Stimulated activated naive CD8-positive, alpha-beta T cell treated with anti-CD3 and anti-CD28 coated beads, Interleukin-15, Interleukin-2, amounts not matched to agents 100 U/mL and 50 U/mL, for 24 hours (primary cell): ENCODE measurements at regions not wholly inside any gene's neighbourhood (a gene's known extent, or its start where the extent isn't known, plus 50 kb on each side); places are given as distances from the start of the nearest gene placed in this dataset.

Experiments used
- ATAC-seq: fragments of 150-1000 bp; cut with Tn5 transposase; one replicate; pipeline ENCODE4 v1.10.0; 2021
- DNase-seq: peaks from one replicate; pipeline ENCODE4 v3.0.0; 2021

DNA sequence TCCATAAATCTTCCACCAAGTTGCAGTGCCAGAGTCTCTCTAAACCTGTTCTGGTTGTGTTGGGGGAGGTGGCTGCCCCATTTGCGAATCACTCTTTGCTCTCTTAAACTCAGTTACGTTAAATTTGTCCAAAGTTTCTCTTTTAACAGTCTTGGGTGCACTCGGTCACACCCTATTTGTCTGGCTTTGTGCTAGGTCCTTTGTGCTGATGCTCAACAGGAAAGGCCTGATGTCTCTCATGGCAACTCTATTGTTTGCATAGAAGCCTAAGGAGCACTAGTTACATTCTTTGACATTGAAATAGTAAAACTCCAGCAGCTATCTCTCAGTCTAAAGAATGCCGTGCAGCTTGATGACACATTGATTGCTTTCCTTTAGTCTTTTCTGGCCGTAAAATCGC is 105.1 kb downstream of the TRMT11 start:
- DNase-seq, result no peak
- ATAC-seq, result no peak

DNA sequence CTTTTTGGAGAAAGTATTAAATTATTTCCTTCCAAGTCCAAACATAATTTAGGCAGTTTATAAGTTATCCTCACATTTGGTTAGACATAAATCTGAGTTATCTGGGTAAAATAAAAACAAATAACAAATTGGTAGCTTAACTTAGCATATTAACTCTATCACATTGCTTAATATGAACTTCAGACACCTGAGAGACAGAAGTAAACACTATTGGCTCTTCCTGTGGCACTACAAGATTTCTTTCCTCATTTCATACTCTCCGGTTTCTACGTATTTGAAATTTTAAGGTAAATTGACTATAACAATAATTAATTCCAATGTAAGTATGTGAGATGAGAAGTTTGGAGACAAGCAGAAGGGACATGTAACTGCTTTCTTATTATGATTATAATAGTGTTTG is 106.8 kb downstream of the TRMT11 start:
- DNase-seq (no peak), ATAC-seq (no peak)

DNA sequence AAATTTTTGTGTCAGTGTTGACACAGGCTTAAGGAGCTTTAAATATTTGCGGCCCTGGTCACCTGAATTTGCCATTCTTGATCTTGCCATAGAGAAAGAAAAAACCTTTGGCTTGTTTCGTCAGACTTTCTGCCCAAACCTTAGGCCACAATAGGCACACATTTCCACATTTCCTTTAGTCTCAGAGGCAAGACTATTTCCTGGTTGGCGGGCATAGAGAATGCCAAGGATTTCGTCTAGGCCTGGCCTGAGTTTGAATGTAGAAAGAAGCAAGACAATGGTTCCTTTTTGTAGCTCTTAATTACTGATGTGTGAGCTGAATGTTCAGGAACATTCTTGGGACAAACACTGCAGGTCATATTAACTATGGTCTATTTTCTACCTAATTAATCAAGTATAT is 108.1 kb downstream of the TRMT11 start:
- ATAC-seq, result no peak

DNA sequence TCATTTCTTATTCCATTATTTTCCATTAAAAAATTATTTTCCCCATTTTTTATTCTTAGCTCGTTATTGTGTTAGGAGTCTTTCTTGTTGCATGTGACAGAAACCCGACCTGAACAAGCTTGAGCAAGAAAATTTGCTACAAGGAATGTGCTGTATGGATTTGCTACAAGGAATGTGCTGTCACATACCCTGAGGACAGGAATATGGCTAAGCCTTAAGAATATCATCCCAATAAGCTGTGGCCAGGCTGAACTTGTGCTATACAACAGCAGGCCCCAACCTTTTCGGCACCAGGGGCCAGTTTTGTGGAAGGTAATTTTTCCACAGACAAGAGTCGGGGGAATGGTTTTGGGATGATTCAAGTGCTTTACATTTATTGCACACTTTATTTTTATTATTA is 114.0 kb downstream of the TRMT11 start:
- DNase-seq (no peak), ATAC-seq (no peak)

More for the DNA sequence above, 108.1 kb downstream of the TRMT11 start:
- DNase-seq, result no peak

DNA sequence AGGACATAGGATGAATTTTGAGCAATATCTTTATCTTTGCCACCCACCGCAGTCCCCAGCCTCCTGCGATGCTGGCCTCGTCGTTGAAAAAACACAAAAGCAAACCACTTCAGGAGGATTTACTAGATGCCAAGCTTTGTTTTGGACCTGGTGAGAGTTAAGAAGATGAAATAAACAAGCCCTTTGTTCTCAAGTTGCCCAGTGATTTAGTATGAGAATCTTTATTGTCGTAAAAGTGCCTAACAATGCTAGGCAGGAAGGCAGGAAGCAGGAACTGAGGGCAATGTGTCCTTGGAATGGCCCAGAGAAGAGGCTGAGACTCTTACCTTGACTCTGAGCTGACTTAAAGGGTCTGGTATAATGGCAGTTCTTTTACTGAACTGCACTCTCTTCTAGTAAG is 116.0 kb downstream of the TRMT11 start:
- ATAC-seq, result no peak
- no peak for DNase-seq

DNA sequence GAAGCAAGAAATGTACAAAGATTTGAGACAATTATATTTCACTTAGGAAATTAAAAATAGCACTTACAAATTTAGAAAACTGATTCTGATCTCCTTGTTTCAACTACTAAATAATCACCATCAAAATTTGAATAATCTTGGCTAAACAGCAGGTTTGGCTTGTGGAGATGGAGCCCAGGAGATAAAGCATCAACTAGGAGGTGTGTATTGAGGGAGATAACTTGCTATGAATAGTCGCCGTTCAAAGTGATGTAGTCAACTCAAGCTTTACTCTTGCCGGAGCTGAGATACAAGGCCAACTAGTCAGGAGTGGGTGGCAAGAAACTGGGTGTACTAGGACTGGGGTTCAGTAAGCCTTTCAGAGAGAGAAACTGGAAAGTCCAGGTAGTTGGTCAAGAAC is 117.7 kb downstream of the TRMT11 start:
- ATAC-seq (no peak), DNase-seq (no peak)

DNA sequence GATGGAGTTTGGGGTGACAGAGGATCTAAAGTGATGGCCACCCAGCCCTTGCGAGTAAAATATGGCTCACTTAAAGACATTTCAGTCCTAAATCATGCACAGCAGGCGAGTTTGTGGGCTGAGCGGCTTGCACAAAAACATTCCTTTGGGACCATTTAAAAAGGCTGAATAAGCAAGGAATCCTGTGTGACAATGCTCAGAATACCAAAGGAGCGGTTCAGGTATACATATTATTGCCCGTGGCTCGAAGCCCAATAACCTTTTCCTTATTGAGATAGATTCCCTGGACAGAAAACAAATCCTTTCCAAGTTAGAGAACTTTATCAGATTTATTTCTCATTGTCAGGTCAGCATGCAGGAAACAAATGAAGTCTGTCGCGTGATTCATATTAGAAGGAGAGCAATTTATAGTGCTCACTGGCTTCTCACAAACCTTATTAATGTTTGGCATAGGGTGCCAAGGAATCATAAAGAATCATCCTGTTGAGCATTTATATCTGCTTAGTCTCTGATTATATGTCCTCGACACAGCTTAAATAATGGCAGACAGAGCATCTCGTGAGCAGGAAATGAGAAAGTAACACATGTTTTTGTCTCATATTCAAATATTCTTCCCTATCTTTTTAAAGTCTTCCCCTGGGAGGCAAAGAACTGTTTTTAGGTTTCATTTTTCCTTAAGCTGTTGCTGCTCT is 121.3 kb downstream of the TRMT11 start:
- DNase-seq (no peak), ATAC-seq (no peak)

DNA sequence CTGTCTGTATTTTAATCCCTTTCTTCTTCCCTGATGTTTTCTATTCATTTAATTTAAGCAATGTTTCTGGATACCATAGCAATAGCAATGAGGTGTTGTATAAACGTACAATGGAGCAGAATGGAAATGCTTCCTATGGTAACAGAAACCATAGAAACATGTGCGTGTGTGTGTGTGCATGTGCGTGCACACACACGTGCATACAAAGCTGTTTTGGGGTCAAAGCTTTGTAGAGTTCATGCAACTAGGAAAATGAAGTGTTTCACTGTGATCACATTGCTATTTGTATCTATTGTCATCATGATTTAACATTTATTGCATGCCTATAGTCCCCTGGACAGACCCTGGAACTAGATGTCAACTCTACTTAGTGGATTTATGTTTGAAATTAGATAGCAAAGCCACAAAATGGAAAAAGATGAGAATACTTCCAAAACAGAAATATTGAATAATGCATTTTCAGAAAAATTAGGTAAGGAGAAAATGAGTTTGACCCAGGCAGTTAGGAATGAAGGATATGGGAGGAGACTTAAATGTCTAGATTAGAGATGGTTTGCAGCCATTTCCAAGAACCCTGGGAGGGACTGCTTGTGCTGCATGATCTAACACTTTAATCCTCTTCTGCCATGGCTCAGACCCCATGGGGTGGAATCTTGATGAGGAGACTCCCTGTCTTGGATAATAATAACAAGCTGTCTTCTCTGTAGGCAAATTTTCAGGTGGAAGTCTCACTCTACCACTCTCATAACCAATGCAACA is 124.4 kb downstream of the TRMT11 start:
- ATAC-seq, result no peak

DNA sequence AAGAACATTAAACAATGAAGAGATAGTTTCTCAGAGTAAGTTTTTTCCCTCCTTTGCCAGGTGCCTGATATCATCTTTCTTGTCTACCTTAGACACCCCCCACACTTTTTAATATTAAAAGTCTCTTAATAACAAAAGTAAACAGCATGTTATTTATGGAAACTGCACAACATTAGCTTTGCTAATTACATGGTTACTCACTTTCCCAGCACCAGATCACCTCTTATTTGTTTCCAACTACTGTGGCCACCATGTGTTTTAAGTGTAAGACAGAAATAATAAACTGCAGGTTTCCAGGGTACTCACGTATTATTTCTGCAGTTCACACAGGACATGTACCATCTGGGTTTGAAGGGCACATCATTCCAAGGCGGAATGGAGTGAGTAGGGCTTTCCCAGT is 125.0 kb downstream of the TRMT11 start:
- DNase-seq (no peak), ATAC-seq (no peak)

More for the DNA sequence above, 124.4 kb downstream of the TRMT11 start:
- no peak for DNase-seq

DNA sequence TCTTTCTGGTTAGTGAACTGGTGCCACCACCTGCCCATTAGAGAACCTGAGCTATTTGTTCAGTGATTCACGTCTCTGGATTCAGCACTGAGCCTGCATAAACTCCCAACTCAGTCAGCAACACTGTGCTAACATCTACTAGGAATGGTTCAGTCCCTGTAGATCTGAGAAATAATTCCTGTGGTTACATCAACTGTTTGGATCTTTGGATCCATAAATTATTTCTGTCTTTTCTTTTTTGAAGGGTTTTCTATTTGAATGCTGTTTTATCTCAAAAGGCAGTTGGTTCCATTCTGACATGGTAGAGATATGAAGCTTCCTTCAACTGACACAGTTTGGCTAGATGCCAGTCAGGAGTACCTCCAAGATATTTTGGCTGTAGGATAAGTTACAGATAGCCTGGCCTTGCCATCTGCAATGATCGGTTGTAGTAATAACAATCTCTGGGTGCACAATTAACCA is 125.9 kb downstream of the TRMT11 start:
- ATAC-seq, result no peak

DNA sequence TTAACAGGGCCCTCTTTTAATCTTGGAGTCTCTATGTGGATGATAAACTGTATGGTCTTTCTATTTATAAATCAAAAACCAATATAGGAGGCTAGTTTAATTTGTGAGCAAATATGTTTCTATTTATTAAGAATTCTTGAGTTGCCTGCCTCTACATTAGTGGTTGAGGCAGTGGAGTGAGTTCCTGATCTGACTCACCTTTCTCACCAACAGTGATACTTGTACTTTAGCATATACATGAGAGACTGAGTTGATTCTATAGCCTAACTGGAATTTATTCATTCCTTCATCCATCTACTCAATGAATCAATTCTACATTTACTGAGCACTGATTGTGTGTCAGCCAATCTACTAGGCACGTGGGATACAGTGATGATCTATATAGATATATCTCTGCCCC is 126.9 kb downstream of the TRMT11 start:
- ATAC-seq (no peak), DNase-seq (no peak)

More for the DNA sequence above, 125.9 kb downstream of the TRMT11 start:
- no peak for DNase-seq

DNA sequence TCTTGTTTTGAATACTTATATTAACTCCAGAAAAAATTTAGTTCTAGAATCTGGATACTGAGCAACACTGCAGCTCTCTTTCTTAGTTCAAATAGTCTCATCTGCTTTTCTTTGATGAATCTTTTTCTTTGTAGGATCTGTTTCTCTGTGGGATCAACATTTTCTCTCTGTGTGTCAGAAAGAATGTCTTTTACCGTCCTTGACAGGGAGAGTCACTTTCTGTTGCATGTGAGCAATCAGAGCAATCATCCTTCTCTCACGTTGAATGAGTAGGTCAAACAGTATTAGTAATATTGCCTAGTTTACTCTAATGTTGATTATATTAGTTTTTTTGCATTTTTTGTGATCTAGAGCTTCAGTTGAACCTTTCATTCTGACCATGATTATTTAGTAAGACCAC is 130.9 kb downstream of the TRMT11 start:
- DNase-seq (no peak), ATAC-seq (no peak)

DNA sequence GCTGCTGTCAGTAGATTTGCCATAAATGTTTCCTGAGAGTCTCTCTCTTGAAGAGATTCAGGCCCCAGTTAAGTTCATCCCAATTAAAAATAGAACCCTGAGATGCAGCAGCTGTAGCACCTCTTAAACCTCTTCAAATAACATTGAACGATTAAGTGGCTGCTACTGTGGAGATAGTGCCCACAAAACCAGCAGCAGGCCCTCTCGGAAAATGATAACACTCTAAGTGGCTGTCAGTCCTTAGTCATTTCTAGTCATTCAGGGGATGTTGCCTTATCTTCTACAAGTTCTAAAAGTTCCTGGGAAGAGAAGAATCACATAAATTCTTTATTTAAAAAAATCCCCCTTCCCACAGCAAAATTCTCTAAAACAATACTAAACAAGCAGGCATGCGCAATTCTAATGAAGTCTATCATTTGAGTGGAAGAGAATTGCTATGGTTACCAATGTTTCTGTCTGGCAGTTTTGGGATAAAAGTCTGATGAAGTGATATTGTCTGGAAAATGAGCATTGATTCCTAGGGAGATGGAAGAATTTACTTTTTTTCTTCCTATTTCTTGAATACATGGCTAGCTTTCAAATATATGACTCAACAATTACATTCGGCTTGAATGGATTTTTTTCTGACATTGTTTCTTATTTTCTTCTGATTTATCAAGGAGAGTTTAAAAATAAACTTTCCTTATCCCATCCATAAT is 131.9 kb downstream of the TRMT11 start:
- ATAC-seq (no peak), DNase-seq (no peak)

DNA sequence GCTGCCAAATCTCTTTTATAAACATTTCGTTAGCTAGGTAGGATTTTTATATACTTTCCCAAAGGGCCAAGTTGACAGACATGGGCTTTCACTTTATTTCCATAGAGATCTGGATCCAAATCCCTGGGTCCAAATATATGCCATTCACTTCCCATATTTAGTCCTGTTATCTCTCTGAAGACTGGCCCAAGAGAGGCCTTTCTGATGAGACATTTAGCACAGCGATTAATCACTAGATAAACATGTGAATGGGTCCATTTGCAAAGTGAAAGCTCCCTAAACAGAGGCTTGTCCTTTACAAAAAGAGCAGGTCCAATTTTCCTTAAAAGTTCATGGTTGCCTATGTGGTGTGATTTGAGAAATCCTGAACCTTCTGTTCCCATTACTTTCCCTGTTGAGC is 132.6 kb downstream of the TRMT11 start:
- DNase-seq (no peak), ATAC-seq (no peak)

DNA sequence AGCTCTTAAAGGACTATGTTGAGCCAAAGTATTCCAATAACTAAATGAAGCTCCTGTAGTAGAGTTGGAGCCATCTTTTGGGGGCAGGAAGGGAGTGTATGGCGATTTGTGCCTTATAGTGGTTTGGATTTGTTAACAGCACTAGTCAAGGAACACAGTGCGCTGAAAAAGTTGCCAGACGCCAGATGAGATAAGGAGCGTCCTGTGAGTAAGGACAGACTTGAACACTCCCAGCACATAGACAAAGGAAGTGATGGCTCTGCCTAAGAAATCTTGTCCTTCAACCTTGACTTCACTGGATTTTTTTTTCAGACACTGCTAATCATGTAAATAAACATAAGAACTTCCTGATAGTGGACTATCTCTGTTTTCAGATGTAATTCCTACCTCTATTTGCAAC is 136.9 kb downstream of the TRMT11 start:
- ATAC-seq (no peak), DNase-seq (no peak)

DNA sequence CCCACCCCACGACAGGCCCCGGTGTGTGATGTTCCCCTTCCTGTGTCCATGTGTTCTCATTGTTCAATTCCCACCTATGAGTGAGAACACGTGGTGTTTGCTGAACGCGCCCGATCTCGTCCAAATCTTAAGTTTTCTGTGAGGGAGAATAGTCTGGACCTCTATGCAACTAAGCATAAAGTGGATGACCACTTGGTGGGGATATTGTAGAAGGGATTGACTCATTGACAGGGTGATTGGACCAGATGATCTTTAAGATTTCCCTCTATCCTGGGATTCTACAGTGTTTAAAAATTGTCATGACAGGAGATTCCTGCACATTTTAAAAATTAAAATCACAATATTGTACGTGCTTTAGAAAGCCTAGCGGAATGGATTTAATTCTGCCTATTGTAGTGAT is 141.3 kb downstream of the TRMT11 start:
- ATAC-seq (no peak), DNase-seq (no peak)

DNA sequence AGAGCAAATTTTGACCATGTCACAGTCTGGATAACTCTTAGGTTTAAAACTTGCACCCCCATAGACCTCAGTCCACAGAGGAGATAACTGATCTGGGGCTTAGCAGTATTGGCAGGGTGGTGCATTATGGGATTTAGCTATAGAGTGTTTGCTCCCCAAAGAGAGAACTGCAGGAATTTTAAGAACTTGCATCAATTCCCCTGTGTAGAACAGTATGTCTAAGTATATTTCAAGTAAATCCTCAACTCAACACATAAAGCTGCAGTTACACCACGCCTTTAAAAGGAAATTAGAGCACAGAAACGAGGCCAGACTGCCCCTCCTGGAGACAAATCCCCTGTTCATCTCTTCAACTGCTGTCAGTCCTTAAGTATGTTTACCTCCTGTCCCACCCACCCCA is 144.9 kb downstream of the TRMT11 start:
- ATAC-seq, result no peak
- DNase-seq, result no peak

DNA sequence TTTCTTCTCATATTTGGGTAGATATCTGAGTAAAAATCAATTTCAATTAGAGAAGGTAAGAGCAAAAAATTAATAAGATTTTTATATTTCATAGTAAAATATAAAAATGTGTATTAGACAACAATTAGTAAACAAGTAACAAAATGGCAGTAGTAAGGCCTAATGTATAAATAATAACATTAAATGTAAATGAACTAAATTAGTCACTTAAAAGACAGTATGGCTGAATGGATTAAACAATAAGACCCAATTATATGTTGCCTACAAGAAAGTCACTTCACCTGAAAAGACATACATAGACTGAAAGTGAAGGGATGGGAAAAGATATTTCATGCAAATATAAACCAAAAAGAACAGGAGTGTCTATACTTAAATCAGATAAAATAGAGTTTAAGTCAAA is 147.6 kb downstream of the TRMT11 start:
- DNase-seq (no peak), ATAC-seq (no peak)

DNA sequence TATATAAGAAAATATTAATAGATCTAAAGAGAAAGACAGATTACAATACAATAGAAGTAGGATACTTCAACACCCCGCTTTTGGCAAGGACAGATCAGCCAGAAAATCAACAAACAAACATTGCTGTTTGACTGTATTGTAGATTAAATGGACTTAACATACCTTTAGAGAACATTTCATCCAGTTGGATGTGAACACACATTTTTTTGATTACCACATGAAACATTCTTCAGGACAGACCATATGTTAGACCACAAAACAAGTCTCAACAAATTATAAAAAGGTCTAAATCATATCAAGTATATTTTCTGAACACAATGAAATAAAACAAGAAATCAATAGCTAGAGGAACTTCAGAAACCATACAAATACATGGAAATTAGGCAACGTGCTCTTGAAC is 148.2 kb downstream of the TRMT11 start:
- no peak for ATAC-seq
- no peak for DNase-seq

DNA sequence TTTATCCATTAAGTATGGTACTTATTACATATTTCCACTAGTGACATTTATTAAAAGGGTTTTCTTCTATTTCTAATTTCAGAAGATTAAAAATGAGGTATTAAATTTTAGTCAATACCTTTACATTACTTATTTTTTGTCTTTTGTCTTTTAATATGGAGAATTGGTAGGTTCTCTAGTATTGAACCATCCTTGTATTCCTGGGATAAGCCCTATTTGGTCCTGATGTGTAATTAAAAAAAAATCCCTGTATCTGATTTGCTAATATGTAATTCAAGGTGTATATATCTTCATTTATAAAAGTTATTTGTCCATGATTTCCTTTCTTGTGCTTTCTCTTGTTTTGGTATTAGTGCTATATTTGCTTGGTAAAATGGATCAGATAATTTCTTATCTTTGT is 153.7 kb downstream of the TRMT11 start:
- no peak for ATAC-seq
- DNase-seq, result no peak

DNA sequence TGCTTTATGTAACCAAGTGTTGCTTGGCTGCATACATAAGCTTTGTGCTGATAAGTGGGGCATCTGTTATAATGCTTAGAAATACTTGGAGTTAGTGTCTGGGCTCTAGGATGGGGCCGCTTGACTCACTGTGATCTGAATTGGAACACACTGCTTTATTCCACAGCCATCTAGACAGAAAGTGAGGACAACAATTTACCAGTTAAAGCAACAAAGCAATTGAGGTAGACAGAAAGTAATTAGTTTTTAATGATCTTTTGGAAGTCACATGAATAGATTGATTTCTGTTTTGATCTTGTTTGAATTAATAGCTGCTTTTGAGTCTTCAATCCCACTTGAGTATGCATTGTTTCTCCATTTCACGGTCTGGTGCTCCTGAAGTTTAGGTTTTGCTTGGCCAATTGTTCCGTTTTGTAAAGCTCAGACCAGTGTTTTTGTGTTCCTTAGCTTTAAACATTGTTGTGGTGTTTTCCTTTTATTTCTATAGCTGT is 157.5 kb downstream of the TRMT11 start:
- ATAC-seq (no peak), DNase-seq (no peak)

DNA sequence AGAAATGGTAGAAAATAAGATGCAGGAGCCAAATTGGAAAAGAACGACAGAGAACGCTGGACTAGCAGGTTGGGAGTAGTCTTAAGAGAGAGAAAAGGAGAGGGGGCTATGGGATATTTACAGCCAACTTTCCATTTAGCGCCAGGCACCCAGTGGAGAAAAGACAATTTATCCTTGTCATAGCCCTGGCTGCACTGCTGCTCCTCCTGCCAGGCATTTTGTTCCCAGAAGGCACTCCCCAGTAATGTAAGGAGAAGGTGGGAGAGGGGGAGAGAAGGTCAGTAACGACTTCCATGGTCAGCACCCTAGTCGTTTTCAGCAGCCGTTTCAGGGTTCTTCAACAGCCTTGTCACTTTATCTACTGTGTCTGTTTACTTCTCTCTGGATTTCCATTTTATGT is 159.0 kb downstream of the TRMT11 start:
- no peak for ATAC-seq

DNA sequence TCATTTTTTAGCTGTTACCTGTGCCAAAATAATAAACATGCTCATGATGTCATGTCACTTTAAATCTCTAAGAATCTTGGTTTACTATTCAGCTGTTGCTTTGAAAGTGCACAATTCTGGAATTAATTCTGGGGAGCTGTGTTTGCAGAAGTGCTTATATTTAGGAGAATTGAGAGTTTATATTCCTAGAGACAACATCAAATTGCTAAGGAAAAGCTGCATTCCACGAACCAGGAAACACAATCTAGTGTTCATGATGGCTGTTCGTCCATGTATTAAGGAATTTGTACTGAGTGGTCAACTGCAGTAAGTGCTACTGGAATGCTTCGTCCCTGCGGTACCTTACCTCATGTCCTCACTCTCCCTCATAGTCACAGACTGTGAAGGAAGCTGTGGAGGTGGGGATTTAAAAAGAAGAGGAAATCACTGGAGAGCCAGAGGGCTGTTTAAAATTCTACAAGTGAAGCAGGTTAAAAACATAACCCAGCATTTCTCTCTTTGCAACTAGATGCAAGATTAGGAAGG is 161.0 kb downstream of the TRMT11 start:
- ATAC-seq (no peak), DNase-seq (no peak)

More for the DNA sequence above, 159.0 kb downstream of the TRMT11 start:
- DNase-seq, result no peak
